HL-60 (cell line): ENCODE measurements at regions not wholly inside any gene's neighbourhood (a gene's known extent, or its start where the extent isn't known, plus 50 kb on each side); places are given as distances from the start of the nearest gene placed in this dataset.

Source experiments
- CTCF ChIP-seq: IDR thresholded peaks from one replicate; pipeline ENCODE4 v1.5.1; 2011; ENCODE audit warnings: low read length, control low read depth, inconsistent platforms; ENCODE audit not compliant: insufficient read depth
- POLR2AphosphoS5 ChIP-seq: IDR thresholded peaks from 2 replicates; pipeline ENCODE4 v1.6.1; 2012; ENCODE audit warnings: low read depth

GRCh38 chr6:114874410-114874809, 531.6 kb upstream of the HS3ST5 start:
- TF ChIP-seq CTCF, result no peak
- TF ChIP-seq POLR2AphosphoS5, result no peak
